ENCODE measurements at regions not wholly inside any gene's neighbourhood (a gene's known extent, or its start where the extent isn't known, plus 50 kb on each side); places are given as distances from the start of the nearest gene placed in this dataset.
"Not testable (repeated sequence)": the region's sequence is repeated elsewhere in the genome, so short reads cannot be mapped to it uniquely, and the experiment has no call there.

- not testable (repeated sequence) for TF ChIP-seq RCOR1 (conservative IDR thresholded peaks at IDR 0.05; ENCODE audit: low read depth, low read length); TAF1 (IDR thresholded peaks at IDR 0.05; ENCODE audit: borderline replicate concordance, low read depth, low read length); NFIC (IDR thresholded peaks at IDR 0.05; ENCODE audit: low read depth, low read length); STAT1 (conservative IDR thresholded peaks at IDR 0.05); MAX (IDR thresholded peaks at IDR 0.05; ENCODE audit: low read depth, low read length); POLR2A (IDR thresholded peaks at IDR 0.05; ENCODE audit: low read depth, low read length); TARDBP (IDR thresholded peaks at IDR 0.05; ENCODE audit: borderline replicate concordance)
- TF ChIP-seq, protein P1, sequence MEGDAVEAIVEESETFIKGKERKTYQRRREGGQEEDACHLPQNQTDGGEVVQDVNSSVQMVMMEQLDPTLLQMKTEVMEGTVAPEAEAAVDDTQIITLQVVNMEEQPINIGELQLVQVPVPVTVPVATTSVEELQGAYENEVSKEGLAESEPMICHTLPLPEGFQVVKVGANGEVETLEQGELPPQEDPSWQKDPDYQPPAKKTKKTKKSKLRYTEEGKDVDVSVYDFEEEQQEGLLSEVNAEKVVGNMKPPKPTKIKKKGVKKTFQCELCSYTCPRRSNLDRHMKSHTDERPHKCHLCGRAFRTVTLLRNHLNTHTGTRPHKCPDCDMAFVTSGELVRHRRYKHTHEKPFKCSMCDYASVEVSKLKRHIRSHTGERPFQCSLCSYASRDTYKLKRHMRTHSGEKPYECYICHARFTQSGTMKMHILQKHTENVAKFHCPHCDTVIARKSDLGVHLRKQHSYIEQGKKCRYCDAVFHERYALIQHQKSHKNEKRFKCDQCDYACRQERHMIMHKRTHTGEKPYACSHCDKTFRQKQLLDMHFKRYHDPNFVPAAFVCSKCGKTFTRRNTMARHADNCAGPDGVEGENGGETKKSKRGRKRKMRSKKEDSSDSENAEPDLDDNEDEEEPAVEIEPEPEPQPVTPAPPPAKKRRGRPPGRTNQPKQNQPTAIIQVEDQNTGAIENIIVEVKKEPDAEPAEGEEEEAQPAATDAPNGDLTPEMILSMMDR (IDR thresholded peaks at IDR 0.05 in 2 of 3, conservative IDR thresholded peaks at IDR 0.05 in 1 of 3; ENCODE audit: control insufficient read depth in 2 of 3, extremely low read depth in 1 of 3, insufficient read depth in 1 of 3, low read depth in 3 of 3, low read length in 3 of 3) = not testable (repeated sequence)
Observed at GRCh38 chr4:4090720-4091119, 136.0 kb downstream of the OTOP1 start.

Measured in GM12878 (cell line).